ENCODE measurements at regions not wholly inside any gene's neighbourhood (a gene's known extent, or its start where the extent isn't known, plus 50 kb on each side); places are given as distances from the start of the nearest gene placed in this dataset.

DNA sequence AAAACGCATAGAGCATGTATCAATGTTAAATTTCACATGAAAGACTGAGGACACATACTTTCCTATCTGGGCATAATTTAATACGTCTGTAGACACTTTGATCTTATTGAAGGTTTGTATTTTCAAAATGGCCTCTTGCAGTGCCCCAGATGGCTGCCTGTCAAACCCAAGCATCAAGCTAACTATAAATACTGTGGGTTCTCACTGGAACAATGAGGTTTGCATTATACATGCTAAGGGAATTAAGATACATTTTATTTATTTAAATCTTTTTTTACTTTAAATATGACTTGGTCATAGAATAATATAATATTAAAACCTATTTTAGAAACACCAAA is 702.9 kb upstream of the GRAMD2B start:
- Histone ChIP-seq H3K9me3 (ENCODE audit: low read length) (no peaks in the 10 kb centered on the region), H3K36me3 (ENCODE audit: insufficient read depth, low read length) (no peaks in the 10 kb centered on the region), H3K9ac (ENCODE audit: low read length) (no peak overlapping the region), H3K27ac (ENCODE audit: low read depth, low read length) (no peak overlapping the region), H3K4me1 (ENCODE audit: insufficient read depth, low read length) (no peaks in the 10 kb centered on the region), H3K27me3 (ENCODE audit: control insufficient read depth in 1 of 2, insufficient read depth in 2 of 2, low read length in 2 of 2) (no peaks in the 10 kb centered on the region), H3K4me3 (ENCODE audit: low read depth in 1 of 2, low read length in 2 of 2) (no peak overlapping the region)

GRCh38 chr5:125720721-125721120 is 702.5 kb upstream of the GRAMD2B start:
- Histone ChIP-seq H3K9me3 (ENCODE audit: low read length) (no peaks in the 10 kb centered on the region), H3K27me3 (ENCODE audit: control insufficient read depth in 1 of 2, insufficient read depth in 2 of 2, low read length in 2 of 2) (no peaks in the 10 kb centered on the region), H3K27ac (ENCODE audit: low read depth, low read length) (no peak overlapping the region), H3K9ac (ENCODE audit: low read length) (no peak overlapping the region), H3K36me3 (ENCODE audit: insufficient read depth, low read length) (no peaks in the 10 kb centered on the region), H3K4me1 (ENCODE audit: insufficient read depth, low read length) (no peaks in the 10 kb centered on the region), H3K4me3 (ENCODE audit: low read depth in 1 of 2, low read length in 2 of 2) (no peak overlapping the region)

- Histone ChIP-seq H3K27ac (ENCODE audit: low read depth, low read length) (no peak overlapping the region), H3K9ac (ENCODE audit: low read length) (no peak overlapping the region), H3K27me3 (ENCODE audit: control insufficient read depth in 1 of 2, insufficient read depth in 2 of 2, low read length in 2 of 2) (no peaks in the 10 kb centered on the region), H3K9me3 (ENCODE audit: low read length) (no peaks in the 10 kb centered on the region), H3K36me3 (ENCODE audit: insufficient read depth, low read length) (no peaks in the 10 kb centered on the region), H3K4me1 (ENCODE audit: insufficient read depth, low read length) (no peaks in the 10 kb centered on the region), H3K4me3 (ENCODE audit: low read depth in 1 of 2, low read length in 2 of 2) (no peak overlapping the region)
These were observed 700.7 kb upstream of the GRAMD2B start for GRCh38 chr5:125722550-125722949.

GRCh38 chr5:125725691-125726090 is 697.5 kb upstream of the GRAMD2B start:
- Histone ChIP-seq H3K27ac (ENCODE audit: low read depth, low read length) (no peak overlapping the region), H3K4me3 (ENCODE audit: low read depth in 1 of 2, low read length in 2 of 2) (no peak overlapping the region), H3K9ac (ENCODE audit: low read length) (no peak overlapping the region), H3K27me3 (ENCODE audit: control insufficient read depth in 1 of 2, insufficient read depth in 2 of 2, low read length in 2 of 2) (no peaks in the 10 kb centered on the region), H3K4me1 (ENCODE audit: insufficient read depth, low read length) (no peaks in the 10 kb centered on the region), H3K36me3 (ENCODE audit: insufficient read depth, low read length) (no peaks in the 10 kb centered on the region), H3K9me3 (ENCODE audit: low read length) (no peaks in the 10 kb centered on the region)

- H3K36me3 ChIP-seq (ENCODE audit: insufficient read depth, low read length), result no peaks in the 10 kb centered on the region
- H3K9me3 ChIP-seq (ENCODE audit: low read length), result no peaks in the 10 kb centered on the region
- H3K27me3 ChIP-seq (ENCODE audit: control insufficient read depth in 1 of 2, insufficient read depth in 2 of 2, low read length in 2 of 2), result no peaks in the 10 kb centered on the region
- H3K9ac ChIP-seq (ENCODE audit: low read length), result no peak overlapping the region
- H3K27ac ChIP-seq (ENCODE audit: low read depth, low read length), result no peak overlapping the region
- H3K4me1 ChIP-seq (ENCODE audit: insufficient read depth, low read length), result no peaks in the 10 kb centered on the region
- no peak overlapping the region for H3K4me3 ChIP-seq (ENCODE audit: low read depth in 1 of 2, low read length in 2 of 2)
These were observed 679.3 kb upstream of the GRAMD2B start for GRCh38 chr5:125743939-125744338.

- no peaks in the 10 kb centered on the region for H3K9me3 ChIP-seq (ENCODE audit: low read length)
- no peak overlapping the region for H3K4me3 ChIP-seq (ENCODE audit: low read depth in 1 of 2, low read length in 2 of 2)
- H3K4me1 ChIP-seq (ENCODE audit: insufficient read depth, low read length), result no peaks in the 10 kb centered on the region
- H3K9ac ChIP-seq (ENCODE audit: low read length), result no peak overlapping the region
- H3K27me3 ChIP-seq (ENCODE audit: control insufficient read depth in 1 of 2, insufficient read depth in 2 of 2, low read length in 2 of 2), result no peaks in the 10 kb centered on the region
- no peaks in the 10 kb centered on the region for H3K36me3 ChIP-seq (ENCODE audit: insufficient read depth, low read length)
- H3K27ac ChIP-seq (ENCODE audit: low read depth, low read length), result no peak overlapping the region
These were observed 676.3 kb upstream of the GRAMD2B start for GRCh38 chr5:125746917-125747316.

- Histone ChIP-seq H3K36me3 (ENCODE audit: insufficient read depth, low read length) (no peaks in the 10 kb centered on the region), H3K4me3 (ENCODE audit: low read depth in 1 of 2, low read length in 2 of 2) (no peak overlapping the region), H3K4me1 (ENCODE audit: insufficient read depth, low read length) (no peaks in the 10 kb centered on the region), H3K27ac (ENCODE audit: low read depth, low read length) (no peak overlapping the region), H3K9ac (ENCODE audit: low read length) (no peak overlapping the region), H3K9me3 (ENCODE audit: low read length) (no peaks in the 10 kb centered on the region), H3K27me3 (ENCODE audit: control insufficient read depth in 1 of 2, insufficient read depth in 2 of 2, low read length in 2 of 2) (no peaks in the 10 kb centered on the region)
These were observed 672.9 kb upstream of the GRAMD2B start for GRCh38 chr5:125750147-125750860.

DNA sequence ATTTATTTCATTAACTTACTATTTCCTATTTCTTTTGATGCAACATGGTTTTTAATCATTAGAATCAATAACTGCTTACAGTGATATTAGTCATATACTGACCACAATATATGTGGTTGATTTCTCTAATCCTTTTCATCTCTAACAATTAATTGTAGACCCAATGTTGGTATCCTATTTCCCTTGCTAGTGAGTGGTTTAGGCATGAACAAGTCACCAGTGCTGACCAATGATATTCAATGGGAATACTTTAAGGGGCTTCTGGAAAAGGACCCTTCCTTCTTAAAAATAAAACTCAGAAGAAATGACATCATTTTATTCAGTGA is 672.4 kb upstream of the GRAMD2B start:
- H3K36me3 ChIP-seq (ENCODE audit: insufficient read depth, low read length), result no peaks in the 10 kb centered on the region
- no peaks in the 10 kb centered on the region for H3K4me1 ChIP-seq (ENCODE audit: insufficient read depth, low read length)
- H3K9me3 ChIP-seq (ENCODE audit: low read length), result no peaks in the 10 kb centered on the region
- H3K27ac ChIP-seq (ENCODE audit: low read depth, low read length), result no peak overlapping the region
- no peak overlapping the region for H3K4me3 ChIP-seq (ENCODE audit: low read depth in 1 of 2, low read length in 2 of 2)
- H3K27me3 ChIP-seq (ENCODE audit: control insufficient read depth in 1 of 2, insufficient read depth in 2 of 2, low read length in 2 of 2), result no peaks in the 10 kb centered on the region
- H3K9ac ChIP-seq (ENCODE audit: low read length), result no peak overlapping the region

DNA sequence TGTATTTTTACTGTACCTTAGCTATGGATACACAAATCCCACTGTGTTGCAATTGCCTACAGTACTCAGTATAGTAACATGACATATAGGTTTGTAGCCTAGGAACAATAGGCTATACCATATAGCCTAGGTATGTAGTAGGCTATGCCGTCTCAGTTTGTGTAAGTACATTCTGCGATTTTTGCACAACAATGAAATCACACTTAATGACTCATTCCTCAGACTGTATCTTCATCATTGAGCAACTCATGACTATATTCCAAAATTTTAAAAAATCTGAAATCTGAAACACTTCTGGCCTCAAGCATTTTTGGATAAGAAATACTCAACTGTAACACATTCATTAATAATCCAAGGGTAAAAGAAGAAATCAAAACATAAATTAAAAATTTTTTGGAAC is 666.8 kb upstream of the GRAMD2B start:
- Histone ChIP-seq H3K9me3 (ENCODE audit: low read length) (no peaks in the 10 kb centered on the region), H3K4me1 (ENCODE audit: insufficient read depth, low read length) (no peaks in the 10 kb centered on the region), H3K36me3 (ENCODE audit: insufficient read depth, low read length) (no peaks in the 10 kb centered on the region), H3K27ac (ENCODE audit: low read depth, low read length) (no peak overlapping the region), H3K27me3 (ENCODE audit: control insufficient read depth in 1 of 2, insufficient read depth in 2 of 2, low read length in 2 of 2) (no peaks in the 10 kb centered on the region), H3K9ac (ENCODE audit: low read length) (no peak overlapping the region), H3K4me3 (ENCODE audit: low read depth in 1 of 2, low read length in 2 of 2) (no peak overlapping the region)

DNA sequence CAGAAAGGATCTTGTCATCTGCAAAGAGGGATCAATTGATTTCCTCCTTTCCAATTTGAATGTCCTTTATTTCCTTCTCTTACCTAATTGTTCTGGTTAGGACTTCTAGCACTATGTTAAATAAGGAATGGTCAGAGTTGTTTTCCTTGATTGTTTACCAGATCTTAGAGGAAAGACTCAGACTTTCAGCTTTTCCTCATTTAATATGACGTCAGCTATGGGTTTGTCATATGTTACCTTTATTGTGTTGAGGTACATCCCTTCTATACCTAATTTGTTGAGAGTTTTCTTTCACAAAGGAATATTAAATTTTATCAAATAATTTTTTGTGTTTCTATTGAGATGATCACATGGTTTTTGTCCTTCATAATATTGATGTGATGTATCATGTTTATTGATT is 656.5 kb upstream of the GRAMD2B start:
- no peak overlapping the region for H3K27ac ChIP-seq (ENCODE audit: low read depth, low read length)
- H3K4me1 ChIP-seq (ENCODE audit: insufficient read depth, low read length), result no peaks in the 10 kb centered on the region
- H3K9ac ChIP-seq (ENCODE audit: low read length), result no peak overlapping the region
- H3K36me3 ChIP-seq (ENCODE audit: insufficient read depth, low read length), result no peaks in the 10 kb centered on the region
- no peaks in the 10 kb centered on the region for H3K9me3 ChIP-seq (ENCODE audit: low read length)
- no peak overlapping the region for H3K4me3 ChIP-seq (ENCODE audit: low read depth in 1 of 2, low read length in 2 of 2)
- H3K27me3 ChIP-seq (ENCODE audit: control insufficient read depth in 1 of 2, insufficient read depth in 2 of 2, low read length in 2 of 2), result no peaks in the 10 kb centered on the region

DNA sequence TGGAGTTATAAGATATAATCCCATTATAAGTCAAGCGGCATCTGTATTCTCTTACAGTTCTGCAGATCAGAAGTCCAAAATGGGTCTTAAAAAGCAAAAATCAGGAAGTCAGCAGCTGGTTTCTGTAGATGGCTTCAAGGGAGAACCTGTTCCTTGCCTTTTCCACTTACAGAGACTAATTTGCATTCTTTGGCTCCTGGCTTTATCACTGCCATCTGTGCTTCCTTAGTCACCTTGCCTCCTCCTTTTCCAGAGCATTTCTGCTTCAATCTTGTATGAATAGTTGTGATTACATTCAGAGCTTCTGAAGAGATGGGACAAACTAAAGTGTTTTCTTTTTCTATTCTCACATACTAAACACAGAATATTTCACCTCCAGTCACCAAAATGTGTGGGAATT is 647.3 kb upstream of the GRAMD2B start:
- no peaks in the 10 kb centered on the region for H3K27me3 ChIP-seq (ENCODE audit: control insufficient read depth in 1 of 2, insufficient read depth in 2 of 2, low read length in 2 of 2)
- H3K9me3 ChIP-seq (ENCODE audit: low read length), result no peaks in the 10 kb centered on the region
- no peak overlapping the region for H3K4me3 ChIP-seq (ENCODE audit: low read depth in 1 of 2, low read length in 2 of 2)
- H3K9ac ChIP-seq (ENCODE audit: low read length), result no peak overlapping the region
- H3K4me1 ChIP-seq (ENCODE audit: insufficient read depth, low read length), result no peaks in the 10 kb centered on the region
- no peak overlapping the region for H3K27ac ChIP-seq (ENCODE audit: low read depth, low read length)
- H3K36me3 ChIP-seq (ENCODE audit: insufficient read depth, low read length), result no peaks in the 10 kb centered on the region

DNA sequence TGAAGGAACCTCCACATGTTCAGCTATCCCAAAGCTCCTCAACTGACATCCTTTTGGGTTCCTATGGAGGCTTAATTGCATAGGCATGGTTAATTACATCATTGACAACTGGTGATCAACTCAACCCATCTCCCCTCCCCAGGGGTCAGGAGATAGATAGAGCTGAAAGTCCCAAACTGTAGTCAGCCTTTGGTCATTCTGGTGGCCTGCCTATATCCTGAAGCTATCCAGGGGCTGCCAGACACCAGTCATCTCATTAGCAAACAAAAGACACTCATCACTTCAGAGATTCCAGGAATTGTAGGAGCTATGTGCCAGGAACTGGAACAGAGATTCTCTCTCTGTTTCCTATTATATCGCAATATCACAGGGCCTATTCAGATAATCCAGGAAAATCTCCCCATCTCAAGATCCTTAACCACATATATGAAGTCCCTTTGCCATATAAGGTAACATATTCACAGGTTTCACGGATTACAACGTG is 646.5 kb upstream of the GRAMD2B start:
- Histone ChIP-seq H3K36me3 (ENCODE audit: insufficient read depth, low read length) (no peaks in the 10 kb centered on the region), H3K9ac (ENCODE audit: low read length) (no peak overlapping the region), H3K9me3 (ENCODE audit: low read length) (no peaks in the 10 kb centered on the region), H3K27ac (ENCODE audit: low read depth, low read length) (no peak overlapping the region), H3K4me1 (ENCODE audit: insufficient read depth, low read length) (no peaks in the 10 kb centered on the region), H3K27me3 (ENCODE audit: control insufficient read depth in 1 of 2, insufficient read depth in 2 of 2, low read length in 2 of 2) (no peaks in the 10 kb centered on the region), H3K4me3 (ENCODE audit: low read depth in 1 of 2, low read length in 2 of 2) (no peak overlapping the region)

All from muscle layer of colon (tissue), 2 donors.